H9 (cell line): ENCODE measurements at regions not wholly inside any gene's neighbourhood (a gene's known extent, or its start where the extent isn't known, plus 50 kb on each side); places are given as distances from the start of the nearest gene placed in this dataset.

ENCODE experiments used
- DNase-seq: peaks from one replicate; pipeline ENCODE4 v3.0.0-alpha.2; 2017
- H2AFZ ChIP-seq: one replicate; pipeline ENCODE4 v1.6.1; 2013; ENCODE audit warnings: mild to moderate bottlenecking, low read length, control low read depth, moderate library complexity
- H2AK5ac ChIP-seq: 2 replicates; pipeline ENCODE4 v1.6.1; 2013; ENCODE audit warnings: low read length, control low read depth, mixed read lengths; ENCODE audit not compliant: insufficient read length
- H2BK120ac ChIP-seq: one replicate; pipeline ENCODE4 v1.6.1; 2013; ENCODE audit warnings: low read depth, mild to moderate bottlenecking, low read length, control low read depth, inconsistent platforms; ENCODE audit not compliant: poor library complexity, severe bottlenecking
- H2BK12ac ChIP-seq: 2 replicates; pipeline ENCODE4 v1.6.1; 2013; ENCODE audit warnings: low read length, control low read depth, mixed read lengths, low read depth; ENCODE audit not compliant: insufficient read length
- H2BK15ac ChIP-seq: 2 replicates; pipeline ENCODE4 v1.6.1; 2013; ENCODE audit warnings: low read depth, low read length, control low read depth
- H2BK20ac ChIP-seq: one replicate; pipeline ENCODE4 v1.6.1; 2013; ENCODE audit warnings: low read depth, mild to moderate bottlenecking, low read length, control low read depth, inconsistent platforms; ENCODE audit not compliant: poor library complexity, severe bottlenecking
- H2BK5ac ChIP-seq: 2 replicates; pipeline ENCODE4 v1.6.1; 2013; ENCODE audit warnings: low read length, control low read depth, mixed read lengths; ENCODE audit not compliant: insufficient read length
- H3K14ac ChIP-seq: 2 replicates; pipeline ENCODE4 v1.6.1; 2013; ENCODE audit warnings: low read length, control low read depth; ENCODE audit not compliant: insufficient read depth
- H3K18ac ChIP-seq: 2 replicates; pipeline ENCODE4 v1.6.1; 2013; ENCODE audit warnings: low read depth, mild to moderate bottlenecking, mixed read lengths, low read length, control low read depth; ENCODE audit not compliant: insufficient read length
- H3K23ac ChIP-seq: 2 replicates; pipeline ENCODE4 v1.6.1; 2013; ENCODE audit warnings: low read length, control low read depth, mixed read lengths, low read depth; ENCODE audit not compliant: insufficient read length
- H3K23me2 ChIP-seq: 2 replicates; pipeline ENCODE4 v1.6.1; 2013; ENCODE audit warnings: low read depth, mild to moderate bottlenecking, mixed read lengths, low read length, control low read depth; ENCODE audit not compliant: insufficient read length, poor library complexity, severe bottlenecking
- H3K27ac ChIP-seq: 2 replicates; pipeline ENCODE4 v1.5.1; 2013; ENCODE audit warnings: low read length, control low read depth, mixed read lengths, low read depth; ENCODE audit not compliant: insufficient read length
- H3K27me3 ChIP-seq: 2 replicates; pipeline ENCODE4 v1.6.1; 2013; ENCODE audit warnings: low read length, control low read depth, inconsistent platforms; ENCODE audit not compliant: insufficient read depth
- H3K4ac ChIP-seq: 2 replicates; pipeline ENCODE4 v1.6.1; 2013; ENCODE audit warnings: low read depth, mild to moderate bottlenecking, control low read depth, inconsistent platforms, low read length, moderate library complexity
- H3K4me1 ChIP-seq: 2 replicates; pipeline ENCODE4 v1.6.1; 2013; ENCODE audit warnings: low read length, control low read depth, inconsistent platforms; ENCODE audit not compliant: insufficient read depth
- H3K4me2 ChIP-seq: 2 replicates; pipeline ENCODE4 v1.6.1; 2013; ENCODE audit warnings: low read length, control low read depth, mixed read lengths; ENCODE audit not compliant: insufficient read length, insufficient read depth
- H3K56ac ChIP-seq: 2 replicates; pipeline ENCODE4 v1.6.1; 2013; ENCODE audit warnings: low read depth, mild to moderate bottlenecking, mixed read lengths, low read length, control low read depth; ENCODE audit not compliant: insufficient read length
- H3K79me1 ChIP-seq: 2 replicates; pipeline ENCODE4 v1.6.1; 2013; ENCODE audit warnings: low read depth, mild to moderate bottlenecking, moderate library complexity, low read length, control low read depth, inconsistent platforms; ENCODE audit not compliant: insufficient read depth, poor library complexity, severe bottlenecking
- H3K79me2 ChIP-seq: 2 replicates; pipeline ENCODE4 v1.6.1; 2013; ENCODE audit warnings: low read length, control low read depth, inconsistent platforms; ENCODE audit not compliant: insufficient read depth
- H3K9ac ChIP-seq: 2 replicates; pipeline ENCODE4 v1.6.1; 2013; ENCODE audit warnings: low read length, control low read depth, mixed read lengths; ENCODE audit not compliant: insufficient read length; ENCODE audit errors: extremely low read depth
- H3K9me3 ChIP-seq: one replicate; pipeline ENCODE4 v1.6.1; 2013; ENCODE audit warnings: low read depth, low read length, inconsistent platforms; ENCODE audit not compliant: control insufficient read depth
- H3T11ph ChIP-seq: one replicate; pipeline ENCODE4 v1.6.1; 2013; ENCODE audit warnings: mild to moderate bottlenecking, low read length, control low read depth, inconsistent platforms
- H4K20me1 ChIP-seq: one replicate; pipeline ENCODE4 v1.6.1; 2013; ENCODE audit not compliant: control insufficient read depth, insufficient read length, insufficient read depth
- H4K5ac ChIP-seq: 2 replicates; pipeline ENCODE4 v1.6.1; 2013; ENCODE audit warnings: low read depth, mild to moderate bottlenecking, mixed read lengths, low read length, control low read depth; ENCODE audit not compliant: insufficient read length
- H4K8ac ChIP-seq: replicated peaks from 2 replicates; pipeline ENCODE4 v1.6.1; 2013; ENCODE audit warnings: low read length, control low read depth, mixed read lengths, low read depth; ENCODE audit not compliant: insufficient read length
- H4K91ac ChIP-seq: 2 replicates; pipeline ENCODE4 v1.6.1; 2013; ENCODE audit warnings: low read depth, mild to moderate bottlenecking, moderate library complexity, mixed read lengths, low read length, control low read depth; ENCODE audit not compliant: insufficient read length
- H3K27ac Mint-ChIP-seq, 3 experiments: 2 replicates in 2 of 3; 3 replicates in 1 of 3; pipeline ENCODE4 v1.8.0; 2020 to 2021; ENCODE audit warnings: mixed read lengths in 3 of 3, mild to moderate bottlenecking in 1 of 3, moderate library complexity in 1 of 3
- H3K27me3 Mint-ChIP-seq: 2 replicates; pipeline ENCODE4 v1.8.0; 2021; ENCODE audit warnings: low read depth, mild to moderate bottlenecking, moderate library complexity, mixed read lengths
- H3K36me3 Mint-ChIP-seq, 3 experiments: 2 replicates in 2 of 3; 3 replicates in 1 of 3; pipeline ENCODE4 v1.8.0; 2020 to 2021; ENCODE audit warnings: low read depth in 3 of 3, mixed read lengths in 3 of 3; ENCODE audit not compliant: insufficient read depth in 1 of 3
- H3K4me1 Mint-ChIP-seq, 2 experiments: 2 replicates each; pipeline ENCODE4 v1.8.0; 2020; ENCODE audit warnings: mixed read lengths in 2 of 2
- H3K4me3 Mint-ChIP-seq, 2 experiments: 2 replicates in 1 of 2; 3 replicates in 1 of 2; pipeline ENCODE4 v1.8.0; 2020 to 2021; ENCODE audit warnings: mild to moderate bottlenecking in 2 of 2, mixed read lengths in 2 of 2, moderate library complexity in 1 of 2
- H3K9me3 Mint-ChIP-seq, 2 experiments: 2 replicates in 1 of 2; 3 replicates in 1 of 2; pipeline ENCODE4 v1.8.0; 2020; ENCODE audit warnings: mild to moderate bottlenecking in 2 of 2, mixed read lengths in 2 of 2, moderate library complexity in 1 of 2
- CTCF ChIP-seq: fragments of 200-600 bp; sonication (generic); conservative IDR thresholded peaks from 3 replicates; pipeline ENCODE4 v1.8.0; 2021; ENCODE audit warnings: antibody characterized with exemption, mild to moderate bottlenecking
- WGBS: extraction: QIAGEN DNeasy Blood & Tissue Kit; methylation state at CpG from one replicate; pipeline ENCODE4 v1.1.7; 2013; ENCODE audit warnings: missing lambda C conversion rate, low lambda C conversion rate, mixed read lengths; ENCODE audit not compliant: insufficient read length; ENCODE audit errors: extremely low coverage; 5-methylcytosine and 5-hydroxymethylcytosine counted together

GRCh38 chr14:81656811-81657210 is 123.2 kb upstream of the SEL1L start:
- Histone ChIP-seq H3K56ac (no peak overlapping the region), H3K27ac (no peak overlapping the region), H3K4me1 (no peaks in the 10 kb centered on the region), H3K27me3 (no peaks in the 10 kb centered on the region), H3K79me2 (no peaks in the 10 kb centered on the region), H3K23me2 (no peaks in the 10 kb centered on the region), H2BK5ac (no peak overlapping the region), H3K9ac (no peak overlapping the region), H2AFZ (no peak overlapping the region), H4K8ac (no peak overlapping the region), H2BK120ac (no peak overlapping the region), H3K79me1 (no peaks in the 10 kb centered on the region), H4K5ac (no peak overlapping the region), H4K20me1 (no peaks in the 10 kb centered on the region), H2BK20ac (no peak overlapping the region), H3T11ph (no peak overlapping the region), H3K23ac (no peak overlapping the region), H2BK15ac (no peak overlapping the region), H3K4ac (no peak overlapping the region), H4K91ac (no peak overlapping the region), H3K14ac (no peak overlapping the region), H2BK12ac (no peak overlapping the region), H2AK5ac (no peak overlapping the region), H3K18ac (no peak overlapping the region), H3K9me3 (no peaks in the 10 kb centered on the region), H3K4me2 (no peak overlapping the region)
- H3K27me3 Mint-ChIP-seq: peaks cover 7% of the 10 kb centered on the region
- H3K36me3 Mint-ChIP-seq: no peaks in the 10 kb centered on the region
- no peak overlapping the region for H3K27ac Mint-ChIP-seq
- no peak for TF ChIP-seq CTCF
- peaks cover 2 to 4% of the 10 kb centered on the region in 2 experiments; a peak in 2 of 5 replicates for H3K9me3 Mint-ChIP-seq
- DNase-seq: no peak
- peaks cover 30 to 35% of the 10 kb centered on the region in 2 experiments for H3K4me1 Mint-ChIP-seq
- no peak overlapping the region for H3K4me3 Mint-ChIP-seq
- WGBS: no CpG with 5 or more reads among the region's 4 CpGs
